ENCODE measurements at regions not wholly inside any gene's neighbourhood (a gene's known extent, or its start where the extent isn't known, plus 50 kb on each side); places are given as distances from the start of the nearest gene placed in this dataset.

GRCh38 chr16:63481060-63481459 lies 1444.8 kb upstream of the CDH8 start:
- TF ChIP-seq CTCF (IDR thresholded peaks at IDR 0.05) (no peak), POLR2A (IDR thresholded peaks at IDR 0.05) (no peak)
